ENCODE measurements at regions not wholly inside any gene's neighbourhood (a gene's known extent, or its start where the extent isn't known, plus 50 kb on each side); places are given as distances from the start of the nearest gene placed in this dataset.

DNA sequence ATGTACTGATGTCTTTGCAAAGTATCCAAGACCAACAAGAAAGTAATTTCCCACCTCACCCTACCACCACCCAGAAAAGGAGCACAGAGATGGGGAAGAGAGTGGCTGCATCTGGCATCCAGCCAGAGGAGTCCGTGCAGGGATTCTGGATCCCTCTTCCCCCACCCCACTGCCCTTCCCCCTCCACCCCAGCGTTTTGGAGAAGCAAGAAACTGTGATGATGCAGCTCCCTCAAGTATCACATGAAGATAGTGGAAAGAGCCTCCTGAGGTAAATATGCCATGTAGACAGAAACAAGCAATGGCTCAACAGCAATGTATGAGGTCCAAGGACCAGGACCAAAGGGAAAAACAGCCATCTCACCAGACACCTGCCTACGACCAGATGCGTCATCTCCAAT lies 153.8 kb downstream of the DEPDC1B start:
- H3K4me3 ChIP-seq (ENCODE audit: low read depth in 1 of 2, low read length in 2 of 2): no peak overlapping the region
- H3K4me1 ChIP-seq (ENCODE audit: control insufficient read depth in 1 of 2, insufficient read depth in 2 of 2, low read length in 2 of 2): no peaks in the 10 kb centered on the region
- no peaks in the 10 kb centered on the region for H3K9me3 ChIP-seq (ENCODE audit: control insufficient read depth in 1 of 2, low read length in 2 of 2)
- H3K27me3 ChIP-seq (ENCODE audit: control insufficient read depth in 1 of 2, insufficient read depth in 2 of 2, low read length in 2 of 2): no peaks in the 10 kb centered on the region
- H3K9ac ChIP-seq (ENCODE audit: low read depth in 1 of 2, low read length in 2 of 2): no peak overlapping the region
- H3K27ac ChIP-seq (ENCODE audit: low read depth, low read length): no peak overlapping the region
- no peaks in the 10 kb centered on the region for H3K36me3 ChIP-seq (ENCODE audit: control insufficient read depth in 1 of 2, insufficient read depth in 2 of 2, low read length in 2 of 2)

DNA sequence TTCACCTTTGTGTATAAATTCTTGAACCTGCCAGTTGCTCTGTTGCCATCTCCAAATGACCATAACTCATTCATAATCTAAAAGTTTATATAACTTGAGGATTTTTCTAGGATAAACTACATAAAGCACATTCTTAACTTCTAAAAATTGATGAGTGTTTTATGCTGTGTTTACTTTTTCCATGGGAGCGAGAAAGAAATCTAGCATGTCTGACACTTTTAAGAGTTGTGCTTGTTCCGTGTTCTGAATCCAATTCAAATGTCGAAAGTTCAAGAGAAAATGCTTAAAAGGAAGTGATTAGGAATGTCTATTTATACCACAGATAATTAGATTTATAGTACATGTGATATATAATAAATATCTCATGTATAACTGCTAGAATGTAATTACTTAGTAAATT lies 154.4 kb downstream of the DEPDC1B start:
- H3K27me3 ChIP-seq (ENCODE audit: control insufficient read depth in 1 of 2, insufficient read depth in 2 of 2, low read length in 2 of 2): no peaks in the 10 kb centered on the region
- H3K9ac ChIP-seq (ENCODE audit: low read depth in 1 of 2, low read length in 2 of 2): no peak overlapping the region
- no peak overlapping the region for H3K4me3 ChIP-seq (ENCODE audit: low read depth in 1 of 2, low read length in 2 of 2)
- peaks cover 0 to 3% of the 10 kb centered on the region in 2 donors for H3K4me1 ChIP-seq (ENCODE audit: control insufficient read depth in 1 of 2, insufficient read depth in 2 of 2, low read length in 2 of 2)
- no peaks in the 10 kb centered on the region for H3K36me3 ChIP-seq (ENCODE audit: control insufficient read depth in 1 of 2, insufficient read depth in 2 of 2, low read length in 2 of 2)
- no peaks in the 10 kb centered on the region for H3K9me3 ChIP-seq (ENCODE audit: control insufficient read depth in 1 of 2, low read length in 2 of 2)
- no peak overlapping the region for H3K27ac ChIP-seq (ENCODE audit: low read depth, low read length)

DNA sequence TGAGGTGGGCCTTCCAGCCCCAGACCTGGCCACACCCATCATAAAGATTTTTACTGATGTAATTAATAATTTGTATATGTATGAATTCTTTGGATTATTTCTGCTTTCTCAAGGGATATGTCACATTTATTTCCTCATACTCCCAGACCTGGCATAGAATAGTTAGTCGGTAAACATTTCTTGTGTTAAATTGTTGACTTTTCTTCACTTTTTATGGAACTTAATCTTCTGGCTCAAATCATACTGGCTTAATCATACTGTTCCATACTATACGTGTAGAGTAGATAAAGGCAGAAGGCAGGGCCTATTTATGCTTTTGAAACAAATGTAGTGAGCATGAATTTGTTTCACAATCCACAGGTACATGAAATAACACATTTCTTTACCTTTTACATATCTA lies 155.8 kb downstream of the DEPDC1B start:
- no peak overlapping the region for H3K9ac ChIP-seq (ENCODE audit: low read depth in 1 of 2, low read length in 2 of 2)
- no peaks in the 10 kb centered on the region for H3K9me3 ChIP-seq (ENCODE audit: control insufficient read depth in 1 of 2, low read length in 2 of 2)
- H3K27me3 ChIP-seq (ENCODE audit: control insufficient read depth in 1 of 2, insufficient read depth in 2 of 2, low read length in 2 of 2): no peaks in the 10 kb centered on the region
- H3K27ac ChIP-seq (ENCODE audit: low read depth, low read length): no peak overlapping the region
- no peak overlapping the region for H3K4me3 ChIP-seq (ENCODE audit: low read depth in 1 of 2, low read length in 2 of 2)
- no peaks in the 10 kb centered on the region for H3K36me3 ChIP-seq (ENCODE audit: control insufficient read depth in 1 of 2, insufficient read depth in 2 of 2, low read length in 2 of 2)
- H3K4me1 ChIP-seq (ENCODE audit: control insufficient read depth in 1 of 2, insufficient read depth in 2 of 2, low read length in 2 of 2): peaks cover 0 to 5% of the 10 kb centered on the region in 2 donors

DNA sequence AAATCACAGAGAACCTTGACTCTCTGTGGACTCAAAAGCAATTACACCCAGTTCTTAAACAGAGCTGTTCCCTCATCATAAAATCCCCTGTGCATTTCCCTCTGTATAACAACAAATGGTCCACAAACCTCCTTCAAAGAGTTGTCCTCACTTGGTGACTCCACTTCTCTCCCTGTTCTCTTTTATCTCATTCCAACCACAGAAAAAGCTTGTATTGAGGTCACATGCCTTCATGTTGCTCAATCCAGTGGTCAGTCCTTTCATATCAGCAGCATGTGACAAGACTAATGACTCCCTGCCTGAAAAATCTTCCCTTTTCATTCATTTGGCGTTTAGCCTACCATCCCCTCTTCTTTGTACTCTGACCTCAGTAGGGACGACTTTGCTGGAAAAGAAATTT lies 158.0 kb downstream of the DEPDC1B start:
- H3K27ac ChIP-seq (ENCODE audit: low read depth, low read length): no peak overlapping the region
- H3K27me3 ChIP-seq (ENCODE audit: control insufficient read depth in 1 of 2, insufficient read depth in 2 of 2, low read length in 2 of 2): no peaks in the 10 kb centered on the region

DNA sequence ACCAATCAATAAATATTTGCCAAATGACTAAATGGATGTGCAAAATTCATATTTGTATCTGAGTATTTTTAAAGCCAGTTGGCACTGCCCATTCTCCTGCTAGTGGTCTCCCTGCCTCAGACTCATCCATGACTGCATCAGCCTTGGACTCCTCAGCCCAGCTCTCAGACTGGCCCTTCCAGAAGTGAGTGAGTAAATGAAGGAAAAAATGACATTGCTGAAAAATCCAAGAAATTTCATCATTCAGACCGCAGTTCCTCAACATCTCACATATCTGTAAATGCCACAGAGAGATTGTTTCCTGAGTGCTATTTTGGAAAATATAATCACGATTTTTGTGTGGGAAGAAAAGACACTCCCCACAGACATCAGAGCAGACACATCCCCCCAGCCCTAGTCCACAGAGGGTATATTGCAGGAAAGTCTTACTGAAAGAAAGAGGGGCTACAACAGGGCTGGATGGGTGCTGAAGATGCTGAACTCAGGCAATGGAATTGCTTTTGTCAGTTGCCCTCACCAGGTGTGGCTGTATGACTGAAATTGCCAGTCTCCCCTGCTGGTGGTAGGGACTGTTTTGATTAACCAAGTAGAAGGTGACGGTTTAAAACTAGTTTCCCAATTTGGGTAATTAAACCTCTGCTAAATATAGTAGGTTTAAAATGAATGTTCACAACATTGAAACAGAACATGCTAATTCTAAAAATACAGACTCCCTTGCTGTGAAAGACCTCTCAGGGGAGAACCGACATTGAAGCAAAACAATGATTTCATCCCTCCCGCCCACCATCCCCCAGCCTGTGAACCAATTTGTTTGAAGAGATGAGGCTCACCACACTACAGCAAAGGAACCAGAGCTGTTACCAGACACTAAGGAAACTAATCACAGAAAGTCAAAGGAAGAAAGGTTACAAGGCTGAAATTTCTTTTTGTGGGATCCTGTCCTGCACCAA lies 158.8 kb downstream of the DEPDC1B start:
- Histone ChIP-seq H3K4me3 (ENCODE audit: low read depth in 1 of 2, low read length in 2 of 2) (no peak overlapping the region), H3K27ac (ENCODE audit: low read depth, low read length) (no peak overlapping the region), H3K27me3 (ENCODE audit: control insufficient read depth in 1 of 2, insufficient read depth in 2 of 2, low read length in 2 of 2) (no peaks in the 10 kb centered on the region), H3K9me3 (ENCODE audit: control insufficient read depth in 1 of 2, low read length in 2 of 2) (no peaks in the 10 kb centered on the region), H3K4me1 (ENCODE audit: control insufficient read depth in 1 of 2, insufficient read depth in 2 of 2, low read length in 2 of 2) (peaks cover 0 to 5% of the 10 kb centered on the region in 2 donors), H3K9ac (ENCODE audit: low read depth in 1 of 2, low read length in 2 of 2) (no peak overlapping the region), H3K36me3 (ENCODE audit: control insufficient read depth in 1 of 2, insufficient read depth in 2 of 2, low read length in 2 of 2) (no peaks in the 10 kb centered on the region)

More for the DNA sequence above, 158.0 kb downstream of the DEPDC1B start:
- Histone ChIP-seq H3K36me3 (ENCODE audit: control insufficient read depth in 1 of 2, insufficient read depth in 2 of 2, low read length in 2 of 2) (no peaks in the 10 kb centered on the region), H3K4me3 (ENCODE audit: low read depth in 1 of 2, low read length in 2 of 2) (no peak overlapping the region), H3K4me1 (ENCODE audit: control insufficient read depth in 1 of 2, insufficient read depth in 2 of 2, low read length in 2 of 2) (peaks cover 0 to 5% of the 10 kb centered on the region in 2 donors), H3K9ac (ENCODE audit: low read depth in 1 of 2, low read length in 2 of 2) (no peak overlapping the region), H3K9me3 (ENCODE audit: control insufficient read depth in 1 of 2, low read length in 2 of 2) (no peaks in the 10 kb centered on the region)

DNA sequence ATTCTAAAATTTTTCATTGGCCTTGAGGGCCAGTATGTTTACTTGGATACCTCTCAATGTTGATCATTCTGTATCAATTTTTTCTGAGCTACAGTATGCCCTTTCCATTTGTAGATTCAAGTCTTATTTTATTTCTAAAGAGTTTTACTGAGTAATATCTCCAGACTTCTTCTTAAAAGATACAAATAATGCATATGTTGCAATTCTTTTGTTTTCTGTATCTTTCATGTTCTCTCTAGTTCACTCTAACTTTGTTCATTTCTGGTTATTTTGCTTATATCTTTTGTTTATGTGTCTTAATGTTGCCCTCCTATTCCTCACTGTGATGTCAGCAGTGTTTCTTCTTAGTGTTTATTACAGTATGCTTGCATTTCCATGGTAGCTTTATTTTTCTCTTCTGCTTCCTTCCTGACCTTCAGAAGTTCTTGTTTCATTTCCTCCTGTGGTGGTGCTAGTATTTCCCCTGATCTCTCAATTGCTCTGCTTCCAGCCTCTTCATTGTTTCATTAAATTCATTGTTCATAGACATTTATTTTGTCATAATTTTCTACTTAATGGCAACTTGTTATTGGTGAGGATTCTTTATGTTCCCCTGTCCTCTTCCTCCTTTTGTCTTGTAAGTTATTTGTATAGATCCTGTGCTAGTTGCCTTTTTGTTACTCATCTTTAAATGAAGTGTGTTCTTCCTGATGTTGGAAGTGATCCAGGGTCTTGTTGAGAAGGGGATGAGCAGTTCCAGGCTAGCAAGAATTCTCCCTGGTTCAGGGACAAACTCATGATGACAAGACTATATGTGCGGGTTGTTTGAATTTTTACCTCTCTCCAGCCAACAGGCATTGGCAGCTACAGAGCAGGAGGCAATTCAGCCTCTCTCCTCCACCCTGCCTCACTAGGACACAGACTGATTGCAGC lies 160.8 kb downstream of the DEPDC1B start:
- Histone ChIP-seq H3K4me1 (ENCODE audit: control insufficient read depth in 1 of 2, insufficient read depth in 2 of 2, low read length in 2 of 2) (peaks cover 0 to 5% of the 10 kb centered on the region in 2 donors), H3K36me3 (ENCODE audit: control insufficient read depth in 1 of 2, insufficient read depth in 2 of 2, low read length in 2 of 2) (no peaks in the 10 kb centered on the region), H3K9me3 (ENCODE audit: control insufficient read depth in 1 of 2, low read length in 2 of 2) (no peaks in the 10 kb centered on the region), H3K27me3 (ENCODE audit: control insufficient read depth in 1 of 2, insufficient read depth in 2 of 2, low read length in 2 of 2) (no peaks in the 10 kb centered on the region), H3K9ac (ENCODE audit: low read depth in 1 of 2, low read length in 2 of 2) (no peak overlapping the region), H3K4me3 (ENCODE audit: low read depth in 1 of 2, low read length in 2 of 2) (no peak overlapping the region), H3K27ac (ENCODE audit: low read depth, low read length) (no peak overlapping the region)

DNA sequence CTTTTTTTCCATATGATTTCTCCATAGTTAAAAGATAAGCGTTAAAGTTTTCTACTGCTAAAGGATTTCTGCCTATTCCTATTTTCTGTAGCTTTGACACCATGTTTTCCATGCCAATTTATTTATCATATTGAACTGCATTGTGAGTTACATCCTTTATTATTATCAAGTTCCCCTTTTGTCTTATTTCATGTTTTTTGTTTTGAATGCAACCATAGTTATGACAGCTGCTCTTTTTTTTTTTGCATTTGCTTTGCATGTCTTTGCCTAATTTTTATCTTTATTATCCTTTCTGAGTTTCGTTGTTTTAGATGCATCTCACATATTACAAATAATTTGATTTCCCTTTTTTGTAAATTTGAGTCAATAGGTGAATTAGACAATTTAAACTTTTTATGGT lies 161.5 kb downstream of the DEPDC1B start:
- Histone ChIP-seq H3K27me3 (ENCODE audit: control insufficient read depth in 1 of 2, insufficient read depth in 2 of 2, low read length in 2 of 2) (no peaks in the 10 kb centered on the region), H3K9me3 (ENCODE audit: control insufficient read depth in 1 of 2, low read length in 2 of 2) (no peaks in the 10 kb centered on the region), H3K4me1 (ENCODE audit: control insufficient read depth in 1 of 2, insufficient read depth in 2 of 2, low read length in 2 of 2) (peaks cover 0 to 5% of the 10 kb centered on the region in 2 donors), H3K4me3 (ENCODE audit: low read depth in 1 of 2, low read length in 2 of 2) (no peak overlapping the region), H3K27ac (ENCODE audit: low read depth, low read length) (no peak overlapping the region), H3K9ac (ENCODE audit: low read depth in 1 of 2, low read length in 2 of 2) (no peak overlapping the region), H3K36me3 (ENCODE audit: control insufficient read depth in 1 of 2, insufficient read depth in 2 of 2, low read length in 2 of 2) (no peaks in the 10 kb centered on the region)

DNA sequence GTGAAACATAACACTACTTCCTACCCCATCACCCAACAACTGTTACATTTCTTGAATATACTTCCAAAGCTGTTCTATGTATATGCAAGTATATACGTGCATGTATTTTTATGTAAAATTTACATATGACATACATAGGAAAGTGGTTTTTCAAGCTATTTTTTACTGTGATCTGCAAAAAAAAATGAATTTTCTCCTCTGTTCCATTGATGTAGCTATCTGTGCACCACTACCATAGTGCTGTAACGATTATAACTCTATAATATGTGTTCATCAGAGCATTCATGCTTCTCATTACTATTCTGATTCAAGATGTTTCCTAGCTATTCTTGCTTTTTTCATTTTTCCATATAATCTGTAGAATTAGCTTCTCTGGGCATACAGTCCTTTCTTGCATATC lies 164.0 kb downstream of the DEPDC1B start:
- Histone ChIP-seq H3K27me3 (ENCODE audit: control insufficient read depth in 1 of 2, insufficient read depth in 2 of 2, low read length in 2 of 2) (no peaks in the 10 kb centered on the region), H3K27ac (ENCODE audit: low read depth, low read length) (no peak overlapping the region), H3K36me3 (ENCODE audit: control insufficient read depth in 1 of 2, insufficient read depth in 2 of 2, low read length in 2 of 2) (no peaks in the 10 kb centered on the region), H3K9me3 (ENCODE audit: control insufficient read depth in 1 of 2, low read length in 2 of 2) (no peaks in the 10 kb centered on the region), H3K4me3 (ENCODE audit: low read depth in 1 of 2, low read length in 2 of 2) (no peak overlapping the region), H3K9ac (ENCODE audit: low read depth in 1 of 2, low read length in 2 of 2) (no peak overlapping the region), H3K4me1 (ENCODE audit: control insufficient read depth in 1 of 2, insufficient read depth in 2 of 2, low read length in 2 of 2) (peaks cover 0 to 3% of the 10 kb centered on the region in 2 donors)

DNA sequence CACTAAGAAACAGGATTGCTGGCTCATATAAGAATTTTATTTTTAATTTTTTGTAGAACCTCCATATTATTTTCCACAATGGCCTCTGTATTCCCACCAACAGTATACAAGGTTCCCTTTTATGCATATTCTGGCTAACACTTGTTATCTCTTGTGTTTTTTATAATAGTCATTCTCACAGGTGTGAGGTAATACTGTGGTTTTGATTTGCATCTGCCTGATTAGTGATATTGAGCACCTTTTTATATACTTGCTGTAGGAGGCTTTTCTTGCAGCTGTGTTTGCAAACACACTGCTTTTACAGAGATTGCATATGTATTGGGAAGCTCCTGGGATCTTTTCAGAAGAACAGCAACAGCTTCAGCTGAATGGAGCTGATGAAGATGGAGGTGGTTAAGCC lies 164.8 kb downstream of the DEPDC1B start:
- Histone ChIP-seq H3K4me1 (ENCODE audit: control insufficient read depth in 1 of 2, insufficient read depth in 2 of 2, low read length in 2 of 2) (peaks cover 0 to 2% of the 10 kb centered on the region in 2 donors), H3K27me3 (ENCODE audit: control insufficient read depth in 1 of 2, insufficient read depth in 2 of 2, low read length in 2 of 2) (no peaks in the 10 kb centered on the region), H3K36me3 (ENCODE audit: control insufficient read depth in 1 of 2, insufficient read depth in 2 of 2, low read length in 2 of 2) (no peaks in the 10 kb centered on the region), H3K27ac (ENCODE audit: low read depth, low read length) (no peak overlapping the region), H3K9me3 (ENCODE audit: control insufficient read depth in 1 of 2, low read length in 2 of 2) (no peaks in the 10 kb centered on the region), H3K9ac (ENCODE audit: low read depth in 1 of 2, low read length in 2 of 2) (no peak overlapping the region), H3K4me3 (ENCODE audit: low read depth in 1 of 2, low read length in 2 of 2) (no peak overlapping the region)

DNA sequence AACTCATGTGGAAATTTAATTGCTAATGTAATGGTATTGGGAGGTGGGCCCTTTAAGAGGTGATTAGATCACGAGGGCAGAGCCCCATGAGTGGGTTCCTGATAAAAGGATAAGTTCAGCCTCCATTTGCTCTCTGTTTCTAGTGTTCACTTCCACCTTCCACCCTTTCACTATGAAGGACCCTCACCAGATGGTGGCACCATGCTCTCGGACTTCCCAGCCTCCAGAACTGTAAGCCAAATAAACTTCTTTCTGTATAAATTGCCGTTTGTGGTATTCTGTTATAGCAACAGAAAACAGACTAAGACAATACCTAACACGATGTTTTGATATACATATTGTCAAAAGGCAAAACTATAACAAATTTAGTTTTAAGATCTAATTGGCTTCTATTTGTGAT lies 166.2 kb downstream of the DEPDC1B start:
- H3K36me3 ChIP-seq (ENCODE audit: control insufficient read depth in 1 of 2, insufficient read depth in 2 of 2, low read length in 2 of 2): no peaks in the 10 kb centered on the region
- H3K9me3 ChIP-seq (ENCODE audit: control insufficient read depth in 1 of 2, low read length in 2 of 2): no peaks in the 10 kb centered on the region
- H3K9ac ChIP-seq (ENCODE audit: low read depth in 1 of 2, low read length in 2 of 2): no peak overlapping the region
- H3K4me1 ChIP-seq (ENCODE audit: control insufficient read depth in 1 of 2, insufficient read depth in 2 of 2, low read length in 2 of 2): no peaks in the 10 kb centered on the region
- H3K27ac ChIP-seq (ENCODE audit: low read depth, low read length): no peak overlapping the region
- no peaks in the 10 kb centered on the region for H3K27me3 ChIP-seq (ENCODE audit: control insufficient read depth in 1 of 2, insufficient read depth in 2 of 2, low read length in 2 of 2)
- no peak overlapping the region for H3K4me3 ChIP-seq (ENCODE audit: low read depth in 1 of 2, low read length in 2 of 2)

Measured in duodenal mucosa (tissue), 2 donors.